ENCODE measurements at regions not wholly inside any gene's neighbourhood (a gene's known extent, or its start where the extent isn't known, plus 50 kb on each side); places are given as distances from the start of the nearest gene placed in this dataset.
"Not testable (repeated sequence)": the region's sequence is repeated elsewhere in the genome, so short reads cannot be mapped to it uniquely, and the experiment has no call there.

DNA sequence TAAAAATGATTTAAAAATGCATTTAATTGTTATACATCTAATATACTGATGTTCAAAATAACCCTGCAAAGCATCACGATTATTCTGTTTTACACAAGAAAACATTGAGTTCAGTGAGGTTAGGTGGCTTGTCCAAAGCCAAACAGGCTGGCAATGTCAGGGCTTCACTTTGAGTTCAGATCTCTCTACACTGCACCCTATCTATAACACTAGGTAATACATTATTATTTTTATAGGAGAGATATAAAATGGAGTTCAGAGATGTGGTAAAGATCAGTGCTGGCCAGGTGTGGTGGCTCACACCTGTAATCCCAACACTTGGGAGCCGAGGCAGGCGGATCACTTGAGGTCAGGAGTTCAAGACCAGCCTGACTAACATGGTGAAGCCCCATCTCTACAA, 165.9 kb upstream of the MYO3A start:
- no peak for DNase-seq
- ATAC-seq = no peak
- intact Hi-C loops (cut with DNase I) = no loop called here

DNA sequence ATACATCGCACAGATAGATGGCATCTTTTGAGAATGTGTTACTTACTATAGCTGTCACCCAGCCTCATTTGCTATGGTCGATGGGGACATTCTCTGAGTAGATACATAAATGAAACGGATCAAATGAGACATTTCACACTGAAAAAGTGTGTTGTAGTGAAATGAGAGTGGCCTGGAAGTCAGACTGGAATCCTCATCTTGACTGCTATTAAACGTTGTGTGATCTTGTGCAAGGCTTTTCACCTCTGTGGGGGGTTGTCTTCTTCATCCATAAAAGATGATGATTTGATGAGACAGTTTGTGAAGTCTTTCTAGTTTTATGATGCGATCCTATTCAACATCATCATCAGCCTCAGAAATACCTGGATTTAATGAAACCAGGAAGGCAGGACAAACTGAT, 155.4 kb upstream of the MYO3A start:
- intact Hi-C loops (cut with DNase I) = no loop called here
- ATAC-seq = no peak
- no peak for DNase-seq

DNA sequence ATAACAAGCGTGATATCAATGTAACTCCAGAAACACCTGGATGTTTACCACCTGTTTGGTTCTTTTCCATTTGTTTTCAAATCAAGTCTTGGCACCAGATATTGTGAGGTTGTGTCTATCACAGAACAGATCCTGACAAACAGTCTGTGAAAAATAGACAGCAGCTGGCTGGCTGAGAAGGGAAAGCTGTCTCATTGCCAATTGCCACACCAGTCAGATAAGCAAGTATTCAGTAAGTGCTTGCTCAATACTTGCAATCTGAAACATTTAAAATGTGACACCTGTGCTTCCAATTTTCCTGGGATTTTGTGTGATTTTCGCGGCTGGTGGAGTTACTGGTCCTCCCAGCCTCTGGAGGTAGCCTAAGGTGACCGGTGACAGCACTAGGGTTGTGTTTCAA, 147.9 kb upstream of the MYO3A start:
- ATAC-seq = no peak
- intact Hi-C loops (cut with DNase I) = no loop called here
- DNase-seq = no peak

DNA sequence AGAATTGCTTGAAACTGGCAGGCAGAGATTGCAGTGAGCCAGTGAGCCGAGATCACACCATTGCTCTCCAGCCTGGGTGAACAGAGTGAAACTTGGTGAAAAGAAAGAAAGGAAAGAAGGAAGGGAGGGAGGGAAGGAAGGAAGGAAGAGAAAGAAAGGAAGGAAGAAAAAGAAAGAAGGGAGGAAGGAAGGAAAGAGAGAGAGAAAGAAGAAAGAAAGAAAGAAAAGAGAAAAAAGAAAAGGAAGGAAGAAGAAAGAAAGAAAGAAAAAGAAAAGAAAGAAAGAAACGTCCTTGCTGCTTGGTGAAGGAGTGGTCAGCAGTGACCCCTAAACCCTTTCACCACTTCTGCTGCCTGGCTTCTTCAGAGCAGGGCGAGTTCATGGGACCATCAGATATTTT, 147.1 kb upstream of the MYO3A start:
- intact Hi-C loops (cut with DNase I) = no loop called here
- ATAC-seq (no peak), DNase-seq (no peak)

DNA sequence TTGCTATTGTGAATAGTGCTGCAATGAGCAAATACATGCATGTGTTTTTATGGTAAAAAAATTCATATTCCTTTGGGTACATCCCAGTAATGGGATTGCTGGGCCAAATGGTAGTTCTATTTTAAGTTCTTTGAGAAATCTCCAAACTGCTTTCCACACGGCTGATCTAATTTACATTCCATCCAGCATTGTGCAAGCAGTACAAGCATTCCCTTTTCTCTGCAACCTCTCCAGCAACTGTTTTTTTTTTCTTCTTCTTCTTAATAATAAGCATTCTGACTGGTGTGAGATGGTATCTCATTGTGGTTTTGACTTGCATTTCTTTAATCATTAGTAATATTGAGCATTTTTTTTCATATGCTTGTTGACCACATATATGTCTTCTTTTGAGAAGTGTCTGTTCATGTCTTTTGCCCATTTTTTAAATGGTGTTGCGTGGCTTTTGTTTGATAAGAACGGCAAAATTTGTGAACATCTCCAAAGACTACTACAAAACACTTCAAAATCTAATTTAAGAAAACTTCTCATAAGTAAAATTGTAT, 136.1 kb upstream of the MYO3A start:
- ATAC-seq (no peak), DNase-seq (no peak)
- intact Hi-C loops (cut with DNase I) = no loop called here

DNA sequence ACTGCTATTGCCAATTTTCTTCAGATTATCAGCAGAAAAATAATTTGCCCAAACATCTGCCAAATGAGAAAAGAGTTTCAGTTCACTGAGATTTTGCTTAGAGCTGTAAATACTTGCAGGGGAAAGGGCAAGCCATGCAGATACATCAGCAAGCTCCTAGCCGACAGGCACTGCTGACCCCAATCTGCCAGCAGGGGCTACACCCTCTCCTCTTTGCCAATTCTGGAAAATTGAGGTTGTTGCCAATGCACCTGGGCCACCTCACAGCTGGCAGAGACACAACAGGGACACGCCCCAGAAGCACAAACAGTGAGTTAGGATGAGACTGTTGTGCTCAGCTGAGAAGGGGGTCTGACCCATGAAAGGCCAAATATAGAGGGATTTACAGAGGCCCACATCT, 129.5 kb upstream of the MYO3A start:
- intact Hi-C loops (cut with DNase I) = no loop called here
- DNase-seq (no peak), ATAC-seq (no peak)

DNA sequence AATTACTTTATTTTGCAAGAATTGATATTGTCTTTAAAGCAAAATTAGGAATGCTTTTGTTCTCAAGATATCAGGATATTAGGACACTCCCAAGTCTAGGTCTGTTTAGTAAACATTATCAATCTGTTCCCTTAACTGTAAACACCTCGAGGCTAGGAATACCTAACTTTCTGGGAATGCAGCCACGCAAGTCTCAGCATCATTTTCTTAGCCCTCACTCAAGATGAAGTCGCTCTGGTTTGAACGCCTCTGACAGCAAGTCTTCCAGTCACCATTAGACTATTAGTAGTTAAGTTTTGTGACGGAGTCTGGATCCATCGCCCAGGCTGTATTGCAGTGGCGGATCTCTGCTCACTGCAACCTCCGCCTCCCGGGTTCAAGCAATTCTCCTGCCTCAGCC, 128.0 kb upstream of the MYO3A start:
- intact Hi-C loops (cut with DNase I) = no loop called here
- no peak for DNase-seq
- no peak for ATAC-seq

DNA sequence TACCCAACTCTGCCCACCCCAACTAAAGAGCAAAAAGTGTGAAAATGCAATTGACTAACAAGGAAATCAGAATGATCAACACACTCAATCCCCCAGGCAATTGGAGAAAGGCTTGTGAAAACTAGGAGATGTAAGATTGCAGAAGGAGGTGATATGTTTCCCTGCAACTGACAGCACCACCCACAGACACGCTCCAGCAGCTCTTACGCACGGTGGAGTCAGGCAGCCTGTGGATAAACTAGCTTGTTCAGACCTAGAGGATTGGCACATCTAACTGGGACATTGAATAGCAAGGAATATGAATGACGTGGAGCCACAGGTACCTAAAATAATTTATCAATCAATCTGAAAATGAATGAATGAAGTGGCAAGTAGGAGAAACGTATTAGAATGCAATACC, 125.7 kb upstream of the MYO3A start:
- intact Hi-C loops (cut with DNase I) = no loop called here
- no peak for ATAC-seq
- DNase-seq = no peak

DNA sequence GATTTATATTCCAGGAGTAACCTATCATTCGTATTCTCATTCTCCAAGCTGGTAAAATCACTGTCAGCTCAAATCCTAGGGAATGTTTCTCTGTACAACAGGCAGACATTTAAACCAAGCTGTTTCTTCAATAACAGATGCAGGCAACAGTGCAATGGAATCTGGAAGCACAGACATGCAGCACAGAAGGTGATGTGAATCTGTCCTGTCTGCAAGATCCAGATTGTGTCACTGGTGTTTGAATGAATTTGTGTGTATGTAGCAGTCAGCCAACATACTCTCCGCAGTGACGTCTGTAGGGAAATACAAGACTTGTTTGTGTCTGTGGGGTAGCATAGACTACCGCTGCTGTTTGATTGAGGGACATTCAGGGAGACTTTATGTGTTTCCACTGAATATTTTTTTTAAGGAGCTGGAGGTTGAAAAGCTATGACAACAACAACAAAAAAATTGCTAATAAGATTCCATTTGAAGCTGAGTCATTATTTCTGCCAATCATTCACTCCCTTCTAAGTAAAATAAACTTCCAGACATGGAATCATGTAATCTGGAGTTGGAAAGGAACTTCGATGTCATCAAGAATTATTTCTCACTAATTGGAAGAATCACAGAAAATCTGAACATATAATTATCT, 122.9 kb upstream of the MYO3A start:
- no peak for DNase-seq
- ATAC-seq = no peak
- intact Hi-C loops (cut with DNase I) = no loop called here

DNA sequence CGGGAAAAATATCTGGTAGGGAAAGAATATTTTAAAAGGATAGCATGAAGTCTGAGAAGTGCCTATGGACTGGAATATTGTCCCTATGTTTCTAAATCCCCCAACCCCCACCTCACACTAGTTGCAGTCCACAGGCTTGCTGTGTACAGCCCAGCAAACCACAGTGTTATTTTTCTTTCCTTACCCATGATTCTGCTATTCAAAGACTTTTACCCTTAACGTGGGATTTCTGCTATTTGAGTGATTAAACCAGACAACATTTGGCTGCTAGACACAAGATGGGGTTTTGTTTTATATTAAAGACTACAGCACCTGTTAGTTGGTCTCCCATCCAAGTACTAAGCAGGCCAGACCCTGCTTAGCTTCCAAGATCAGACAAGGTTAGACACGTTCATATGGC, 120.5 kb upstream of the MYO3A start:
- intact Hi-C loops (cut with DNase I) = no loop called here
- ATAC-seq = no peak
- no peak for DNase-seq

DNA sequence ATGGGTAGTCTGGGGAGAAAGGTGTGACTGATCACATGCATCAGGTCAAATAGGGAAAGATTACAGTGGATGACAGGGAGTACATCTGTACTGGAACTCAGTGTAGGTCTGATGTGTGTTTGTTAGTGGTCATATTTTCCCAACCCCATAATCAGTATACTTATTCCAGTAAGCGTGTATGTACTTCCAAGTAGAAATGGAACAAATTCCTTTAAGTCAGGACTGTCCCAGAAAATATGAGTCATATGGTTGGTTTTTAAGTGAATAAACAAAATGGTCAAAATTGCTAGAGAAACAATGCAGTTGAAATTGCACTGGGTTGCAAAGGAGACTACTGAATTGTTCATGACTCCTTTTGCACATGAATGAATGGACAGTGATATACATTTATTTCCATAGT, 118.8 kb upstream of the MYO3A start:
- ATAC-seq (no peak), DNase-seq (no peak)
- intact Hi-C loops (cut with DNase I) = no loop called here

DNA sequence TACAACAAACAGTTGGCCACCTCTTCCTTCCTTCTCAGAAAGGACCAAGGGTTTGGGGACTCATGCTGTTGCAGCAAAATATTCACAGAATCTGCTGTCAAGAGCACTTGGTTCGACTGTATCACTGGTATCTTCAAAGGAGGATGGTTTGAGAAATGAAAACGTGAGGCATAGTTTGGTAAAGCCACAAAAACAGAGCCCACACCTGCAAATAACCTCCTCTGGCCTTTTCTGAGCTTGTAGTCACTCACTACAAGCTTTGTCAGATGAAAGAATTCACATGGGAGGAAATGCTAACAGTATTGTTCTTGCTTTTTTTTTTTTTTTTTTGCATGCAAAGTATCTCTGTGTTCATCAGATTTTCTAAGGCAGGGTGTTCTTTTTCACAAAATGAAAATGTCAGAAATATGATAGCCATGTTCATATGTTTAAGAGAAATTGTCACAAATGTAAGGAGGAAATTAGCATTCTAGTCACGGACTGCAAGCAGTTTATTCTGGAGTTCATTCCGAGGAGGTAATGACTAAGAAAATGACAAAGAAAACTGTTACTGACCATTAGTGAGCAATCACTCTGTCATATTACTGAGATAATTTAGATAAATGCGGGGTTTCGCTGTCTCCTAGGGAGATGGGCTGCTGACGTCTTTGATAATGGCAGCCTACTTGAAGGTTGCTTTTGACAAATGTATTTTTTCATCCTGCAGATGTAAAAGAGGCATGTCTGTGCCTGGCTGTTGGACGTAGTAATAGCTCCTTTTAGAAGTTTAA, 117.8 kb upstream of the MYO3A start:
- DNase-seq = no peak
- intact Hi-C loops (cut with DNase I) = no loop called here
- ATAC-seq = no peak

DNA sequence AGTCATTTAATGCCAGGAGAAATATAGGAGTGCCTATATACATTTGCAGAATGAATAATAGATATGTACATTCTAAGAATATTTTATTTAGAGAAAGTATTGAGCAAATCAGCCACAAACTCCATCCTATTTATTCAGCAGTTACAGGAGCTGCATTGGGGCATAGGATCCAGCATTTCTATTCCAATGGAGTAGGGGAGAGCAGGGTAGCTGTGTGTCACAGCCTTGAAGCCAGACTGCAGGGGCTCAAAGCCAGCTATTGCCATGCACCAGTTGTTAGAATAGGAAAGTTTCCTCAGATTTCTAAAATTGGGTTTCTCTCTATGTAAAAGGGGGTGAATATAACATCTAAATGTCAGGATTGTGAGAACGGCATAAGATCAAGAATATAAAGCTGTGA, 116.8 kb upstream of the MYO3A start:
- no peak for ATAC-seq
- intact Hi-C loops (cut with DNase I) = no loop called here

DNA sequence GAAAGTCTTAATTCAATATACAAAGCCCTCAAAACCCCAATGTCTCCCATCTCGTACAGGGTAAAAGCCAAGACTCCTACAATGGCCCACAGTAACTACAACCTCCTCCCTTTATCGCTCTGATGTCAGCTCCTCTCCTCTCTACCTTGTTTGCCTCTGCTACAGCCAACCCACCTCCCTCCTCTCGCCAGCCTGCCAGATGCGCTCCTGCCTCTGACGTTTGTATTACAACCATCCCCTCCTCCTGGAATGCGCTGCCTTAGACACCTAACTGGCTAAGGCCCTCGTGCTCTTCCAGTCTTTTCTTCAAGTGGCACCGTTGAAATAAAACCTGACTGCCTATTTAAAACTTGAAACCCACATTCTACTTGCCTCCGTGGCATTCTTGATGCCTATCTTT, 115.3 kb upstream of the MYO3A start:
- intact Hi-C loops (cut with DNase I) = no loop called here
- DNase-seq (no peak), ATAC-seq (no peak)

More for the DNA sequence above, 116.8 kb upstream of the MYO3A start:
- DNase-seq = no peak

DNA sequence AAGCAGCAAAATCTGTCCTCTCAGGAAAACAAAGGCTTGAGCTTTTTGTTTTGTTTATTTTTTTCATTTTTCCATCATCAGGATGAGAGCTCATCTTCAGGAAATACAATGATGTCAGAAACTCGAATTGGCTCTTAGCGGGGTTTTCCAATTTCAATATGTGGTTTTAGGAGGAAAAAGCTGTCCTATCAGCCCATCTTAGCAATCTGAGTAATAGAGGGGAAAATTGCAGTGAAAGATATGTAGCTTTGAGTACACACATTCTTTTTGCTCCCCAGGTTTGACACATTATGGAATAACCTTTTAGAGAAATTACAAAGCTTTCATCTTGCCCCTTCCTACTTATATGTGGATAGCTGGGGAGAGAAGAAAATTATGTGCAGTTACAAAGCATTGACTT, 113.6 kb upstream of the MYO3A start:
- DNase-seq (no peak), ATAC-seq (no peak)
- intact Hi-C loops (cut with DNase I) = no loop called here

DNA sequence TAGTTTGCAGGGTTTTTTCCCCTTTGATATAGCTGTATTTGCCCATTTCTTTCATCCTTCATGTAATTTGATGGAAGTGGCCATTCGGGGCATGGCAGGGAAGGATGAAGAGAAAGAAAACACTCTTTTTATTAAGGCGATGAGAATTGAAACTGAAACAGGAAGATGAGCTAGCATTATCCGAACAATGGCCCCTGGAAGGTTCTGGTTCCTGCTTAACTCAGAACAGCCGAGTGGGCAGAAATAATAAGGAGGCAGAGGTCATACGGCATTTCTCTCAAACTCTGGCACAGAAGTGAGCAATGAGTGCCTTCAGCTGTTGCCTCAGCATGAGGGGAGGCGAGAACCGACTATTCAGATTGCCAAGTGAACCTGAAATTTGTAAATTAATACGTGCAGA, 113.2 kb upstream of the MYO3A start:
- intact Hi-C loops (cut with DNase I) = no loop called here
- DNase-seq = no peak
- ATAC-seq = no peak

DNA sequence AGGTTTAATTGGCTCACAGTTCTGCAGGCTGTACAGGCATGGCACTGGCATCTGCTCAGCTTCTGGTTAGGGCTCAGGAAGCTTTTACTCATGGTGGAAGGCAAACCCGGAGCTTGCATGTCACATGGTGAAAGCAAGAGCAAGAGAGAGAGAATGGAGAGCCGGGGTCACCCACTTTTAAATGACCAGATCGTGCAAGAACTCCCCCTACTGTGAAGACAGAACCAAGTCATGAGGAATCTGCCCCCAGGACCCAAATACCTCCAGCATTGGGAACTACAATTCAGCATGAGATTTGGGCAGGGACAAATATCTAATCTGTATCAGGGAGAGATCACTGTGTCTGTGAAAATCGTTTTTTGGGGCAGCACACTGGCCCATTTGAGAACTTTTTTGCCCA, 110.0 kb upstream of the MYO3A start:
- ATAC-seq (no peak), DNase-seq (no peak)
- intact Hi-C loops (cut with DNase I) = no loop called here

DNA sequence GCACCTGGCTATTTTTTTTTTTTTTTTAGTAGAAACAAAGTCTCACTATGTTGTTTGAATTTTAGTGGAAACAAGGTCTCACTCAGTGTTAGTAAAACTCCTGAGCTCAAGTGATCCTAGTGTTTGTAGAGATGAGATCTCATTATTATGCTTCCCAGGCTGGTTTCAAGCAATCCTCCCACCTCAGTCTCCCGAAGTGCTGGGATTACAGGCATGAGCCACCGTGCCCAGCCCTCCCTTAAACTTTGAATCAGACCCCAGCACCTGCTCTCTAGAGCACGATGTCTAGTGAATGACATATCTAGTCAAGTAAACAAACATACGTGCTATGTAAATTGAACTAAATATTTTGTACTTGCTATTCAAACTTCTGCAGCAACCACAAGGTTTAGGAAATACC, 105.6 kb upstream of the MYO3A start:
- DNase-seq = no peak
- intact Hi-C loops (cut with DNase I) = no loop called here
- ATAC-seq = no peak

DNA sequence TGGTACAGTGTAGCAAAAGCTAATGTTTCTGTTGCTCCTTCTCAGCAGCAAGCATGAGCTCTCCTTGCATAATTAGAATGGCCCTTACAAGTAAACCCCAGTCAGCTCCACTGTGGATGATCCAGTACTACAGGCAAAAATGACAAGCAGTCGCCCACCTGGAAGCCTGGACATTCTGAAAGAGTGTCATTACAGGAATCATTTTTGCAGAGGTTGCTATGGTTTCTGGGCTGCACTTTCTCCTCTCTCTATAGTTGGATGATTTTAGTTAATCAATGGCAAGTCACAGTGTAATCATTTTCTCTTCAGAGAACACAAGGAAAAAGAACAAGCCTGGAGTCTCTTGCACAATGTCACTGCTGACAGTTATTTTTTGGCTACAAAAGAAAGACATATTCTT, 102.9 kb upstream of the MYO3A start:
- no peak for DNase-seq
- no peak for ATAC-seq
- intact Hi-C loops (cut with DNase I) = no loop called here

DNA sequence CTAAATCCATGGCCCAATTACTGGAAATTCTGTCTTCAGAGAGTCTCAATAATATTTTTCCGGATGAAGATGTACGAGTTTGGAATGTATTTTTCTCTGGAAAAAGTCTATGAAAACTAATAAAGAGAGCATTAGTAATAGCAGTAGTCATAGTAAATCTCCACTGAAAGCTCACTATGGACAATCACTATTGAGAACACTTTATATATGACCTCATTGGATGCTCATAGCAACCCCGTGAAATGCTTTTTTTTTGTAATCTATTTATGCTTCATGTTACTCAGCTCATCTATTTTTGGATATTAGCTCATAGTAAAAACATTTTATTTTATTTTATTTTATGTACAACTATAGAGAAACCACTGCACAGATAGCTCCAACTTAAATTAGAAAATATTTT, 94.3 kb upstream of the MYO3A start:
- intact Hi-C loops (cut with DNase I) = no loop called here
- DNase-seq = no peak
- no peak for ATAC-seq

DNA sequence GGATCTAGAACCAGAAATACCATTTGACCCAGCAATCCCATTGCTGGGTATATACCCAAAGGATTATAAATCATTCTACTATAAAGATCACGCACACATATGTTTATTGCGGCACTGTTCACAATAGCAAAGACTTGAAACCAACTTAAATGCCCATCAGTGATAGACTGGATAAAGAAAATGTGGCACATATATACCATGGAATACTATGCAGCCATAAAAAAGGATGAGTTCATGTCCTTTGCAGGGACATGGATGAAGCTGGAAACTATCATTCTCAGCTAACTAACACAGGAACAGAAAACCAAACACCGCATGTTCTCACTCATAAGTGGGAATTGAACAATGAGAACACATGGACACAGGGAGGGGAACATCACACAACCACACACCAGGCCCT, 93.2 kb upstream of the MYO3A start:
- DNase-seq; intact Hi-C loops (cut with DNase I); ATAC-seq: not testable (repeated sequence)

Data from left cardiac atrium (tissue), 4 donors.